HG03175 (cell line): ENCODE measurements at regions not wholly inside any gene's neighbourhood (a gene's known extent, or its start where the extent isn't known, plus 50 kb on each side); places are given as distances from the start of the nearest gene placed in this dataset.

ENCODE experiments used
- ATAC-seq: cut with Tn5 transposase; IDR thresholded peaks from one replicate; pipeline ENCODE4 v1.9.1; 2021; ENCODE audit warnings: mild to moderate bottlenecking, moderate library complexity; ENCODE audit not compliant: unreplicated experiment

DNA sequence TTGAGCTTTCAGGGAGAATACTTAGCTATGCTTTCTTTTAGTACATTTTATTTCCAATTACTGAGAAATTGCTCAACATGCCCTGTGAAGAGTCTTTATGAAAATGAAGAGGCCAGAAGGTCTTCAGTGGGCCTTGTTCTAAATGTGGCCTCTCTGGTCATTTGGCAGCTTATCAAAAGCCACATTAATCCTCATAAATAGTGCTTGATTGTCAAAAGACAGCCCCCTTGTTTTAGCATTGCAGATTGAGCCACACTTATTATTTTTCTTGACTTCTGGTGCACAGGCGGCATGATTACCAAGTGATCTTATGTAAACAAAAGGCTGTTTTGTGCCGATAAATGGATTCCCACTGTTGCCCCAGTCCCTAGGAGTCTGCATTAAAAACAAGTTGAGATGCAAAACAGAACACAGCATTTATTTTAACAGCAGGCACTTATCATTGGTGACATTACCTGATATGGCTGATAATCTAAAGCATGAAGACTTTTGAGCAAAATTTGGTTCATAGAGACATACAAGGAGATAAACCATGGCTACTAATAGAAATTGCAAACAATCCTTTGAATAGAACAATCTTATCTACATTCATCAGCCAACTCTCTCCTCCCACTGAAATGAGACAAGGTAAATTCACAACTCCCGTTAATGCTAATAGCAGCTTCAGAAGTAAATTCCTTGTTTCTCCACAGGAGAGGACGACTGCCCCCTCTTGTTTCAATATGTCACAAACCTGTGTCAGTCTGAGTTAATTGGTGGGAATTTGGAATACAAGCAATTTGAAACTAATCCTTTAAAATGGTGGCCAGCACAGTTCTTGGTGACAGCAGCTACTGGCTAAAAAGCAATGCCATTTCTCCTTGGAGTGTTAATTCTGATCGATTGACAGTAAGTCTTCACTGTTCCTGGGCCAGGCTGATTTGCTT, 194.3 kb downstream of the NSUN3 start:
- no peak for ATAC-seq

DNA sequence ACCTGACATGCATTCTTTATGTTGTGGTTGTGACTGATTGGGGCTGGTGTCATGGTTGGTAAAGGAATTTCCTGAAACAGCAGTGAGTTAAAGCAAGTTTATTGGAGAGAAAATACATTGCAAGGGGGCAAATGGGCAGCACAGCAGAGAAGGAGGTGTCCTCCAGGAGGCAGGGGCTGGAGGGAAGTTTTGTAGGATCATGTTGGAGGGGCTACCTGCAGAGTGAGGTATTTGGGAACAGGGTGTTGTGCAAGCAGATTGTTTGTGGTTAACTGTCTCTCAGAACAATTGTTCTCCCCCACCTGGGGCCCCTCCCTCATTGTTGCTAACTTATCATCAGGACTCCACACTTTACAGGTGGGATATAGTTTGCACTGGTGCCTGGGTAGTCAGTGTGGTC, 196.0 kb downstream of the NSUN3 start:
- ATAC-seq = no peak

DNA sequence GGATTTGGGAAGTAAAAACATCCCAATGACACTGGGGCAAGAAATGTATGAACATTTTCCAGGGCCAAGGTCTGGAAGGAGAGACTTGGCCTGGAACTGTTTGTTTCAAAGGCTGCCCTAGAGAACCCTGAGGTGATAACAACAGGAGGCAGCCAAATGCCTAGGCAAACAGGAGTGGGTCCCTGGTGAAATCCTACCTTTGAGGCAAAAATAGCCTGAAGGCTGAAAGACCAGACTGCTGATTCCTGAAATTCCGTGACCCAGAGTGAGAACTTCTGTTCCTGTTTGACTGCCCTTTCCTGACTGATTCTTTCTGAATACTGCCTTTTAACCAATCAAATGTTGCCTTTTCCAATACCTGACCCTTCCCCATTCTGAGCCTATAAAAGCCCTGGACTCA, 196.4 kb downstream of the NSUN3 start:
- ATAC-seq = no peak

- ATAC-seq = no peak
Observed at GRCh38 chr3:94269763-94270162, 206.9 kb downstream of the NSUN3 start.

DNA sequence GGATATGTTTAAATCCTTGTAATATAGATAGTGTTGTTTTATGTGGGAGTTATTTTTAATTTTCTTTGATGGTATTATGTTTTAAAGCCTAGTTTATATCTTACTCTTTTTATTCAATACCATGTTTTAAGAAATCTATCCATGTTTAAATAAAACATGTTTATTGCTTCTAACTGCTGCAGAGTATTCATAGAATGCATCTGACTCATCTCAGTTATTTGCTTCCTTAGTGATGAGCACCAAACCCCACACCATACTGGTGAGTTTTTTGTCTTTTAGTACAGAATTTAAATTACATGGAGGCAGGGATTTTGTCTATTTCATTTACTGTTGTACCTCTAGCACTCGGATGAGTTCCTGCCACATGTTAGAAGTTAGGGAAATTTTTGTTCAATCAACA, 209.2 kb downstream of the NSUN3 start:
- ATAC-seq = no peak

- ATAC-seq = no peak
Observed at GRCh38 chr3:94280958-94281357, 218.1 kb downstream of the NSUN3 start.

DNA sequence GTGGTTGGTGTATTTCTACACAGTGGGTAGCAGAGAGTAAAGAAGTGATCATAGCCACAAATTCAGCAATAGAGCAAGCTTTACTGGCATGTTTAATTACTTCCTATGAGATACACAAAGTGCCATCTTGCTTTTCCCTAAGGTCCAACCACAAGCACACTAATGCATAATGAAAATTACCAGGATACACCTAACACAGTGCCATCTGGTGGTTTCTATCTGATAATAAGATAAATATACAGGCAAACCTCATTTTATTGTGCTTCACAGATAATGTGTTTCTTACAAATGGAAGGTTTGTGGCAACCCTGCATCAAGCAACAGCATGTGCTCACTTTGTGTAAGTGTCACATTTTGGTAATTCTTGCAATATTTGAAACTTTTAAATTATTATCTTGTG, 223.0 kb downstream of the NSUN3 start:
- no peak for ATAC-seq

DNA sequence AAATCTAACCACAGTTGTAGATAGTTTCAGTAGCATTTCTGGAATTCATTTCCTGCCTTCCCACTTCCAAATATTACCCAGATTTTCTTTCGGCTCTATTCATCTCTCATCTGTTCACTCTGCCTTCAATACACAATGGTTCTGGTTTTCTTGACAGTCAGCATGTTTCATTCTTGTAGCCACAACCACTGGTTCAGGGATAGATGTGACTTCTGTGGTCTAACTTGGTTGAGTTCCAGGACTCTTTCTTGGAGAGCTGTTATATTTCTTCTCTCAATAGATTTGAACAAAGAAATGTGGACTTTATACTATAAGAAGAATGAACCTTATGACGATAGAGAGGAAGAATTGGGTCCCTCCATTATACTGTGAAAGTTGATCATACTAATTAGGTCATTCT, 228.8 kb downstream of the NSUN3 start:
- no peak for ATAC-seq

DNA sequence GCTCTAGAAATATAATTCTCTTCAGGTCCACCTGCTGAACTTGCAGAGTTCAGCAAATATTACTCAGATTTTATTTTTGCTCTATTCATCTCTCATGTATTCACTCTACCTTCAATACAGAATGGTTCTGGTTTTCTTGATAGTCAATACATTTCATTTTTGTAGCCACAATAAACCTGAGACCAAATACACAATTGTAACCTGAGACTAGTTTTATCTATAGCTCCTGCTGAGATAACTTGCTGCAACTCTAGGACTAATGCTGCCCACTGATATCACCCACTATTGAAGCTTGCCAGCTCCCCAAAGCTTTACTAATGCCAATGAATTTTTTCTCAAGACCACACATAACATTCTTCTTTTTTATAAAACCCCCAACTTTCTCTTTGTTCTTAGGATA, 229.3 kb downstream of the NSUN3 start:
- no peak for ATAC-seq

GRCh38 chr3:94293793-94294195, 230.9 kb downstream of the NSUN3 start:
- no peak for ATAC-seq

GRCh38 chr3:94294806-94295205, 231.9 kb downstream of the NSUN3 start:
- ATAC-seq = no peak

DNA sequence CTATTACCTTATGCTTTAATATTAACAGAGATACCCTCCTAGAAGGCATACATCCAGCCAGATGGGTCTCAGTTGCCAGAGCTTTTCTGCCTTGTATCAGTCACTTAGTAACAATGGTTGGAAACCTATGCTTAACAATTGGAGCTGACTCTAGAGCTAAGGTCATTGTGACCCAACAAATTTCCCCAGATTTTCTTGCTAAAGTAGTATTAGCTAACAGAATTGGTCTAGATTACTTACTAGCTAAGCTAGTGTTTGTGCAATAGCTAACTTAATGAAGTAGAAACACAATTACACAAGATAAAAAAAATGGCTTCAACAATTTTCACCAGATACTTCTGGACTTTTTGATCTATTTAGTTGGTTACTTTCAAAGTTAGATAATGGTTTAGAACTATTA, 236.9 kb downstream of the NSUN3 start:
- ATAC-seq = no peak

DNA sequence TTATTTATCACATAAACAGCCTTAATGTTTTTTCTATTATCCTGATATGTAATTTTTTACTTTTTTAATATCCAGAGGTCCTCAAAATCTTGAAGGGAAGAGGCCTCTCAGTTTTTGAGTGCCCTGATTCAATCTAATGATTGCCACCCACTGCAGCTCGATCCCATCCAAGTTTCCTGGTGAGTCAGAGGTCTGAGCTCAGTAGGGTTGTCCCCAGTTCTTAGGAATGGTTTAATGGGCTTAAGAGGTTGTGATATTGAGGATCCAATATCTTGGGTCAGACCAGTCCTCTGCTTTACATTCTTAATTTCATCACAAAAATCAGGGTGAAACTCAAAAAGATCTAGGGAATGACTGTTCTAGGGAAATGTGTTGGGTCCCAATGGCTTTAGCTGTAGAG, 238.5 kb downstream of the NSUN3 start:
- ATAC-seq = no peak

GRCh38 chr3:94303266-94303665, 240.4 kb downstream of the NSUN3 start:
- ATAC-seq = no peak

- no peak for ATAC-seq
Observed at GRCh38 chr3:94303897-94304296, 241.0 kb downstream of the NSUN3 start.

DNA sequence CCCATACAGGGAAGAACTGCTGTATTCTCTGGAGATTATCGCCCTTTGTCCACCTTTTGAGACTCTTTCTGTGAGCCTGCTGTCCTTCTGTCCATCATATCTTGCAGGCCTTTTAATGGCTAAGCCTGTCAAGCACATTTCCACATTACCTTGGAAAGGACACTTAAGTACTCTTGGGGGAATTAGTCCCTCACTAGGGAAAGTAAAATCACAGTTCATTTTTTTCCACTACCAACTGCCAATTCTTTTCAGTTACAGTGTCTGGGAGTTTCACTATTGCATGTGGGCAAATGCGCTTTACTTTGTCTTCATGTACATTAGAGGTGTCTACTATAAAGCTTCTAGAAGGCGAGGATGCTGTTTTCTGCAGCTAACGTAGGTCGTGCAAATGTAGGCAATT, 242.1 kb downstream of the NSUN3 start:
- ATAC-seq = no peak

GRCh38 chr3:94305835-94306611, 243.2 kb downstream of the NSUN3 start:
- ATAC-seq = no peak

- no peak for ATAC-seq
Observed at GRCh38 chr3:94307588-94307987, 244.7 kb downstream of the NSUN3 start.

GRCh38 chr3:94308767-94309166, 245.9 kb downstream of the NSUN3 start:
- ATAC-seq = no peak

GRCh38 chr3:94310341-94311135, 247.7 kb downstream of the NSUN3 start:
- no peak for ATAC-seq

DNA sequence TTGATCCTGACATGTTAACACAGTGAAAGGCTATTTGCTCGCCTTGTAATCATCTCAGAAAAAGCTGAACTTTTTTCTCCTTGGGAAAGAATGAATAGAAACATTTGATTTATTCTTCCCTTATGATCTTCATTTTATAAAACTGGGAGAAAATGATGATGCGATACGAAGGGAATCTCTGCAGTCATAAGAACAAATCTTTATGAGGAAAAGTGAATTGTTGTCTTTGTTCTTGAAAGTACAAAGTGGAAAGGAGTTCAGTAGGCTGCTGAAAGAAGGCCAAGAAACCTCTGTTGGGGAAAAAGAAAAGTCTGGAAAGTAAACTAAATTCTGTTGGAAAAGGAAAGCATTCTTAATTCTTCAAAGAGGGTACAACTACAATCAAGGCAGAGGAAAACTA, 248.8 kb downstream of the NSUN3 start:
- no peak for ATAC-seq
